Stomach smooth muscle (tissue), 2 donors: ENCODE measurements at regions not wholly inside any gene's neighbourhood (a gene's known extent, or its start where the extent isn't known, plus 50 kb on each side); places are given as distances from the start of the nearest gene placed in this dataset.

Experiments
- H3K27ac ChIP-seq: one replicate; pipeline ENCODE4 v1.7.0; 2013; ENCODE audit warnings: mild to moderate bottlenecking, low read length, inconsistent platforms
- H3K27me3 ChIP-seq, 2 donors: one replicate each; pipeline ENCODE4 v1.7.0; 2013; ENCODE audit warnings: low read length in 2 of 2; ENCODE audit not compliant: insufficient read depth in 2 of 2, control insufficient read depth in 1 of 2
- H3K36me3 ChIP-seq, 2 donors: one replicate each; pipeline ENCODE4 v1.7.0; 2013; ENCODE audit warnings: low read length in 2 of 2; ENCODE audit not compliant: control insufficient read depth in 2 of 2, insufficient read depth in 2 of 2
- H3K4me1 ChIP-seq: one replicate; pipeline ENCODE4 v1.7.0; 2013; ENCODE audit warnings: low read length; ENCODE audit not compliant: control insufficient read depth, insufficient read depth
- H3K4me3 ChIP-seq, 2 donors: one replicate each; pipeline ENCODE4 v1.7.0; 2013; ENCODE audit warnings: low read length in 2 of 2
- H3K9ac ChIP-seq, 2 donors: one replicate each; pipeline ENCODE4 v1.7.0; 2013; ENCODE audit warnings: low read length in 2 of 2, mild to moderate bottlenecking in 1 of 2
- H3K9me3 ChIP-seq, 2 donors: one replicate each; pipeline ENCODE4 v1.7.0; 2013; ENCODE audit warnings: low read length in 2 of 2; ENCODE audit not compliant: control insufficient read depth in 2 of 2
- donor health status: healthy.
- donor health status: Pancreatic carcinoma.

DNA sequence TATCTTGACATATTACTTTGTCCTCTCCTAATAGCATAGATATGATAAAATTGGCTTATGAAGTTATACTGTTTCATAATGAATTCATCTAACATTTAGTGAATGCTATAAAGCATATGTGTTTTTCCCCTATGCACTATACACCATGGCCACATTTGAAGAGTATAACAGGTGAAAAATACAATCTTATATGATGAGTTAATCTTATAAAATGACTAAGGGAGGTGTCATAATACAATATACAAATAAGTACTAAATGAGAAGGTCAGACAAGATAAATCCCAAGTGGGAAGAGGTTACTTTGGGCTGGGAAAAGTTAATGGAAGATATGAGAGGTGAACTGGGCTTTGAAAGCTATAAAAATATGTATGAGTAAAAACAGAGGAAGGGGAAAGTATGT lies 174.4 kb downstream of the PCSK1 start:
- H3K9ac ChIP-seq = no peak overlapping the region
- no peaks in the 10 kb centered on the region for H3K4me1 ChIP-seq
- H3K9me3 ChIP-seq = no peaks in the 10 kb centered on the region
- no peak overlapping the region for H3K27ac ChIP-seq
- H3K4me3 ChIP-seq = no peak overlapping the region
- H3K36me3 ChIP-seq = no peaks in the 10 kb centered on the region
- no peaks in the 10 kb centered on the region for H3K27me3 ChIP-seq

DNA sequence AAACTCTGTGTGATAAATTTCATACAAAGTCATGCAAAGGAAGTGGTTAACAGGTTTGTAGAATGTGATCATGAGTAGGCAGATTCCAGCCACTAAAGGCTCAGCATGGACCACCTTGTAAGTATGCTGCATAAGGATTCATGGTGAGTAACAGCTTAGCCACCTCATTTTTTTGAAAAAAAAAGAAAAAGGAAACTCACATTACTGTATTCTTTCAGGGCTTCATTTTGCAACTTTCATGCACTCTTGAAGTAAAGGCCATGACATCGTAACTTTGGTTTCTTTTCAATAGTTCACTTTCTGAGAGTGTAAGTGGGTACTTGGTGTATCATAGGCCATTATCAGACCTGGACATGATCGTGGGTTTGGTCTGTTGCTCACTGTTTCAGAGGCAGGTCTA lies 175.1 kb downstream of the PCSK1 start:
- H3K4me3 ChIP-seq = no peak overlapping the region
- no peaks in the 10 kb centered on the region for H3K36me3 ChIP-seq
- H3K9ac ChIP-seq = no peak overlapping the region
- H3K9me3 ChIP-seq = no peaks in the 10 kb centered on the region
- H3K27ac ChIP-seq = no peak overlapping the region
- no peaks in the 10 kb centered on the region for H3K4me1 ChIP-seq
- no peaks in the 10 kb centered on the region for H3K27me3 ChIP-seq

DNA sequence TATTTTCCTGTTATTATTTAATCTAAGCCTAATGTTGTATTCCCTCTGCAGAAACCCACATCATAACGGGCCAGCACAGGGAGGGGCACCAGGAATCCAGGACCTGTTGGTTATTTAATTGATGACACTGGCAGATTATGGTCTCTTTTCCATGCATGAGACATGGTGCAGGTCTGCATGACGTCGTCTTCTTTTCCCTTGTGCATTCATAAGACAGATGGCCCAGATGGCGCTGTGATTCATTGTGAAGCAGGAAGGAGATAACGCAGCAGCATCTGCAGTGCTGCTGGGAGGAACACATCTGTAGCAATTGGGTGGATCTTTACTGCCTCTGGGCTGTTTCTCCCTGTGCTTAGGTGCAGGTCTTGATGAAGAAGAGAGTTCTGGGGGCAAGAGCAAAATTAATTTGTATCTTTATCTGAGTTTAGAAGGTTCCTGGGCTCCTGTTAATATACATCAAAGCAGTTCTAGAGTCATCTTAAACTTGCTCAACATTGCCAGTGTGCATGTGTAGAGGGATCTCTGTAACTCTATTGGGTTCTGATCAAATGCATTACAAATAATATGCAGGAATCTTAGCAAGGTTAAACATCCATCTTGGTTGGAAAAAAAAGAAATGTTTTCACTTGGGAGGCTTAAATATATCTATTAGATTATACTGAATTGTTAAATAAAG lies 176.1 kb downstream of the PCSK1 start:
- Histone ChIP-seq H3K9me3 (no peaks in the 10 kb centered on the region), H3K9ac (no peak overlapping the region), H3K27ac (no peak overlapping the region), H3K36me3 (no peaks in the 10 kb centered on the region), H3K4me3 (no peak overlapping the region), H3K27me3 (no peaks in the 10 kb centered on the region), H3K4me1 (no peaks in the 10 kb centered on the region)

DNA sequence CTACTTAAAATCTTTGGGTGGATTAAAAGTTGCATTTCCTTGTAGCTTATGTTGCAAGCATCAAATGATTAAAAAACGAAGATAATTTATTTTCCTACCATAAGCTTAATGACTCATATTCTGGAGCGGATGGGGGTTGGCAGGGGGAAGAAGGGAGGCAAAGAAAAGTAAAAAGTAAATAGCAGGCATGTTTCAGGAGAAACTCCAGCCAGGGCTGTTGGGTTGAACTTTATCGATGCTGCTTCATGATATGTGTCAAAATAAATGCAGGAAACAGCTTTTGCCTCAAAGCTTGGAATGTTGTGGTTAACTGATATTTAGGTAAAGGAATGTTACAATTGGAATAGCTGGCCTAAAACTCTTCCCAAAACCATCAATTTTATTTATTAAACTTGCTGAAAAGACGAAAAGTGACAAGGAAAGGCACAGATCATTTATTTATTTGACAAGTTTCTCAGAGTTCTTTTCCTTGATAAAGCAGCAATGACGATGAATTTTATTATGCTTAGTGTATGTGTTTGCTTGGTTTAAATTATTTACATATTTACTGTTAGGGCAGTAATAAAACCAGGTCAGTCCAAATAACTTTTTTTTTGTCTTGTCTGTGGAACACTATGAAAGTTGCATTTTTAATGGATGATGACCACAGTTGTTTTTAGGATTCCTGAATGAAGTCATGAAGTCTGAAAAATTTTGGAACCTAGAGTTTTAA lies 177.9 kb downstream of the PCSK1 start:
- Histone ChIP-seq H3K27me3 (no peaks in the 10 kb centered on the region), H3K9me3 (no peaks in the 10 kb centered on the region), H3K4me1 (no peaks in the 10 kb centered on the region), H3K27ac (no peak overlapping the region), H3K9ac (no peak overlapping the region), H3K36me3 (no peaks in the 10 kb centered on the region), H3K4me3 (no peak overlapping the region)

DNA sequence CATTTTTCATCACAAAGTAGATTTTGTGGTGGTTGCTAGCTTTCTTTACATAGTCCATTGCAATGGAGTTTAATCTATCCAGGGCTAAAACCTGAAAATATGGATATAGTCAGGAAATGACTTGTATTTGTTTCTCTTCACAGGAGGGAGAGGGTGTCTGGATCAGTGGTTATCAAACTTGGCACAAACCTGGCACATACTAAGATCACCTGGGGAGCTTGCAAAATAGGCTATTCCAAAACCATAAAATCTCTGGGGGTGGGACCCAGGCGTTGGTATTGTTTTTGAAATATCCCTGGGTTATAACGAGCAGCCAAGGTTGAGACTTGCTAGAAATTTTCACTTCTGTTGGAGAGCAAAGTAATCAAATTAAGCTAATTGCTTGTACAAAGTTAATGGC lies 179.9 kb downstream of the PCSK1 start:
- Histone ChIP-seq H3K4me1 (no peaks in the 10 kb centered on the region), H3K9me3 (no peaks in the 10 kb centered on the region), H3K9ac (no peak overlapping the region), H3K27me3 (no peaks in the 10 kb centered on the region), H3K36me3 (no peaks in the 10 kb centered on the region), H3K4me3 (no peak overlapping the region), H3K27ac (no peak overlapping the region)

DNA sequence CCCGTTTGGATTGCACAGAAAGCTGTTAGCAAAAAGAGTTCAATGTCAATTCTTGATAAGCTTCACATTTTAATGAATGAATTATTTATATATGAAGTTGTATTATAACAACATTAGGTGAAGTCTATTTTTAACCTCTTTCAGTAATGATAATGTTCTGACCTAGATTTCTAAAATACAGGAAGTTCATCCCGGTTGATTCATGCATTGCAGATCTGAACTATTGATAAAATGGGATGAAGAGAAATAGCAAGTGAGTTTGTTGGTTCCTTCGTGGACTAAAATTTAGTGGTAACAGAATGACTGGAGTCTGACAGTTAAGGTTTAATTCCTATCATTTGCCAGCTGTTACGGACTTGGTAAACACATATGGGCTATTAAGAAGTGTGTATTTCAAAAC lies 180.5 kb downstream of the PCSK1 start:
- H3K27me3 ChIP-seq = no peaks in the 10 kb centered on the region

DNA sequence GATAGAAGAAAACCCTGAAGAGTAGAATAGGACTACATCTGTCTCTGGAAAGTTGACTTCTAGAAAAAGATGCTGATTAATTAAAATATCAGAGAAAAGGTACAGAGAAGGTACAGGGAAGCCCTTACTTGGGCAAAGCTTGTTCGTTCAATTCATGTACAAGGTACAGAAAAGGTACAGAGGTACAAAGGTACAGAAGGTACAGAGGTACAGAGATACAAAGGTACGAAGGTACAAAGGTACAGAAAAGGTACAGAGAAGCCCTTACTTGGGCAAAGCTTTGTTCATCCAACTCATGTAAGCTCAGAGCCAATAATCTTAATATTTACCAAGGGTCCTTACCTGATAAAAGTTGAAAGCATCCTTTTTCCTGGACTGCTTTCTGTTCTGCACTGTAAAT lies 182.3 kb downstream of the PCSK1 start:
- Histone ChIP-seq H3K27ac (no peak overlapping the region), H3K9me3 (no peaks in the 10 kb centered on the region), H3K27me3 (no peaks in the 10 kb centered on the region), H3K4me3 (no peak overlapping the region), H3K9ac (no peak overlapping the region), H3K4me1 (peaks cover 2% of the 10 kb centered on the region), H3K36me3 (no peaks in the 10 kb centered on the region)

More for the DNA sequence above, 180.5 kb downstream of the PCSK1 start:
- H3K36me3 ChIP-seq = no peaks in the 10 kb centered on the region
- peaks cover 2% of the 10 kb centered on the region for H3K4me1 ChIP-seq
- H3K4me3 ChIP-seq = no peak overlapping the region
- H3K27ac ChIP-seq = no peak overlapping the region
- H3K9ac ChIP-seq = no peak overlapping the region
- H3K9me3 ChIP-seq = no peaks in the 10 kb centered on the region

DNA sequence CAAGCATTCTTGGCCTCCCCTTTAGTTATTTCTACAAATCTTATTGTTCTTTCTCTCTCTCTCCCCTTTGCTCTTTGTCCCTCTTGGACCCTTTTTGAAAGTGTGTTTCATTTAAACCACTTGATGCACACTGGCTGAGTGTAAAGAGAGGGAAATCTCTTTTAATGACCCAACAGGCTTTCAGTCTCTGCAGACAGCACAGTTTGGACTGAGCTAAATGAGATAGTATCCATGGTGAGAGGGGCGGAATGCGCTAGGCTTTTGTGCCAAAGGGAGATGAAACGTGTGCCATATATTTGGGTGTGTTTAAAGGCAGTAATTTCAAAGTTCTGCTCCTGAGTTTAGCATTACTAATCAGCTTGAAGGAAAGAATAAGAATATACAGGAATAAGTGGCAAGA lies 184.9 kb downstream of the PCSK1 start:
- Histone ChIP-seq H3K4me3 (no peak overlapping the region), H3K9me3 (no peaks in the 10 kb centered on the region), H3K36me3 (no peaks in the 10 kb centered on the region), H3K9ac (no peak overlapping the region), H3K4me1 (peaks cover 2% of the 10 kb centered on the region), H3K27me3 (no peaks in the 10 kb centered on the region), H3K27ac (peak overlapping the region; percentile 46)

DNA sequence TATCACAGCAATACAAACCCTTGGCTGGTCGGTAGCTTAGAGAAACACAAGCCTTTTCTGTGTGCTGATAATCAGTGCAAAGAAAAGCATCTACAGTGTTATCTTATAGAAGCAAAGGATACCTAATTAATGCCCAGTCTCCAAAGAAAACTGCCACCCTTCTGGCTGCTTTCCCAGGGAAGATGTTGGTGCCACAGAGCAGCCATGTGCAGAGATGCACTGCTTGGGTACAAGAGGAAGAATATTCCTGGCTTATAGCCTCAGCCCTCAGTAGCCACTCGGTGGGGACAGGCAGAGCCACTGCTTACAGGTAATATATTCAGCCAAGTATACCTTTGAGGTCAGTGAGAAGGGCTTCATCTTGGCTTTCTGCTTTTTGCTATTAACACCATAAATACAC lies 185.3 kb downstream of the PCSK1 start:
- Histone ChIP-seq H3K27ac (peak overlapping the region; percentile 46), H3K4me1 (peaks cover 2% of the 10 kb centered on the region), H3K9ac (no peak overlapping the region), H3K36me3 (no peaks in the 10 kb centered on the region), H3K9me3 (no peaks in the 10 kb centered on the region), H3K4me3 (peak overlapping the region; percentile 5 to 36), H3K27me3 (no peaks in the 10 kb centered on the region)

DNA sequence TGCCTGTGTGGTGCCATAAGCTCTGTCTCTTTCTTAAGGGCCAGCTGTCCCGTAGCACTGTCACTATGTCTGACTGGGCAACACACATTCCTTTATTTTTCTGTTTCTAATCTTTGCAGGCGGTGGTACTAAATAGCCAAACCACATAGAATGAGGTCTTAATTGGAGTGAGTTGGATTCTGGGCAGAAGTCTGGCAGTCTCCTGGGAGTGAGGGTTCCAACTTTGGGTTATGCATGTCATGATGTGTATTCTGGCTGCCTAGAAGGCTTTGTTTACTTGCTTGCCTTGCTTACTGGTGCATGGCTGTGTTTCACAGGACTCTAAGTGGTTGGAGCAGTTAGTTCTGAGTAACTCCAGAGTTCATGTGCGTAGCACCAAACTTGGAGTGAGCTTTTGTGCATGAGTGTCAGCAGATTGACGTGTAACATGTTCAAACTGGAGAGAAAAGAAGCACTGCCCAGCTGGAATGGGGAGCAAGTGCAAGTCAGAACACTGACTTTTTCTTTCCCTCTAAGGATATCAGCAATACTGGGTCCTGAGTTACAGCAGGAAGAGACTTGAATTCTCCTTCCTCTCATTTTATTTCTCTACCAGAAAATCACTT lies 185.8 kb downstream of the PCSK1 start:
- peaks cover 2% of the 10 kb centered on the region for H3K4me1 ChIP-seq
- no peaks in the 10 kb centered on the region for H3K9me3 ChIP-seq
- peak overlapping the region; percentile 17 to 36 for H3K4me3 ChIP-seq
- H3K27me3 ChIP-seq = no peaks in the 10 kb centered on the region
- no peaks in the 10 kb centered on the region for H3K36me3 ChIP-seq
- H3K9ac ChIP-seq = no peak overlapping the region
- H3K27ac ChIP-seq = peak overlapping the region; percentile 46
